Trophoblast cell (in vitro differentiated cells and primary cell): ENCODE measurements at regions not wholly inside any gene's neighbourhood (a gene's known extent, or its start where the extent isn't known, plus 50 kb on each side); places are given as distances from the start of the nearest gene placed in this dataset.

Experiments used
- DNase-seq, 2 donors: peaks; one replicate each; pipeline ENCODE4 v3.0.0-alpha.2; 2016
- H2AFZ ChIP-seq: 2 replicates; pipeline ENCODE4 v1.6.1; 2013; ENCODE audit warnings: low read length, moderate library complexity, mild to moderate bottlenecking; ENCODE audit not compliant: insufficient read depth, poor library complexity
- H2AK5ac ChIP-seq: 2 replicates; pipeline ENCODE4 v1.6.1; 2013; ENCODE audit warnings: mild to moderate bottlenecking, low read length
- H2BK120ac ChIP-seq: 2 replicates; pipeline ENCODE4 v1.6.1; 2013; ENCODE audit warnings: low read length, mild to moderate bottlenecking, moderate library complexity; ENCODE audit not compliant: insufficient read depth, poor library complexity
- H2BK12ac ChIP-seq: 2 replicates; pipeline ENCODE4 v1.6.1; 2013; ENCODE audit warnings: mild to moderate bottlenecking, low read length, moderate library complexity
- H2BK5ac ChIP-seq: 2 replicates; pipeline ENCODE4 v1.6.1; 2013; ENCODE audit warnings: low read length, low read depth, moderate library complexity, mild to moderate bottlenecking; ENCODE audit not compliant: poor library complexity
- H3K14ac ChIP-seq: 2 replicates; pipeline ENCODE4 v1.6.1; 2013; ENCODE audit warnings: mild to moderate bottlenecking, low read length
- H3K18ac ChIP-seq: 2 replicates; pipeline ENCODE4 v1.6.1; 2013; ENCODE audit warnings: mild to moderate bottlenecking, low read length
- H3K23ac ChIP-seq: 2 replicates; pipeline ENCODE4 v1.6.1; 2013; ENCODE audit warnings: low read length
- H3K27ac ChIP-seq: 2 replicates; pipeline ENCODE4 v1.5.1; 2013; ENCODE audit warnings: low read depth, mild to moderate bottlenecking, inconsistent platforms, low read length, moderate library complexity
- H3K27me3 ChIP-seq: 2 replicates; pipeline ENCODE4 v1.6.1; 2013; ENCODE audit warnings: inconsistent platforms, mild to moderate bottlenecking, low read length, moderate library complexity; ENCODE audit not compliant: insufficient read depth
- H3K36me3 ChIP-seq, 2 experiments: 1 replicate in 1 of 2; 2 replicates in 1 of 2; pipeline ENCODE4 v1.6.1; 2013; ENCODE audit warnings: low read length in 2 of 2, mild to moderate bottlenecking in 2 of 2, moderate library complexity in 1 of 2; ENCODE audit not compliant: insufficient read depth in 2 of 2, control insufficient read depth in 1 of 2
- H3K4ac ChIP-seq: 2 replicates; pipeline ENCODE4 v1.6.1; 2013; ENCODE audit warnings: low read depth, mild to moderate bottlenecking, low read length, moderate library complexity
- H3K4me1 ChIP-seq, 2 experiments: 1 replicate in 1 of 2; 2 replicates in 1 of 2; pipeline ENCODE4 v1.6.1; 2013; ENCODE audit warnings: low read length in 2 of 2, mild to moderate bottlenecking in 2 of 2, moderate library complexity in 1 of 2; ENCODE audit not compliant: insufficient read depth in 2 of 2, control insufficient read depth in 1 of 2
- H3K4me2 ChIP-seq: 2 replicates; pipeline ENCODE4 v1.6.1; 2013; ENCODE audit warnings: inconsistent platforms, mild to moderate bottlenecking, low read length, moderate library complexity
- H3K4me3 ChIP-seq: 2 replicates; pipeline ENCODE4 v1.5.1; 2013; ENCODE audit warnings: mild to moderate bottlenecking, low read depth, low read length, inconsistent platforms
- H3K79me1 ChIP-seq: one replicate; pipeline ENCODE4 v1.6.1; 2013; ENCODE audit warnings: low read length
- H3K79me2 ChIP-seq: 2 replicates; pipeline ENCODE4 v1.6.1; 2013; ENCODE audit warnings: low read length, mild to moderate bottlenecking; ENCODE audit not compliant: control insufficient read depth, insufficient read depth, poor library complexity
- H3K9ac ChIP-seq: 2 replicates; pipeline ENCODE4 v1.6.1; 2013; ENCODE audit warnings: mild to moderate bottlenecking, low read length
- H3K9me3 ChIP-seq: 2 replicates; pipeline ENCODE4 v1.6.1; 2013; ENCODE audit warnings: low read depth, mild to moderate bottlenecking, control low read depth, inconsistent platforms, low read length; ENCODE audit not compliant: insufficient read depth
- H4K12ac ChIP-seq: 2 replicates; pipeline ENCODE4 v1.6.1; 2013; ENCODE audit warnings: low read depth, mild to moderate bottlenecking, low read length, moderate library complexity
- H4K8ac ChIP-seq: 2 replicates; pipeline ENCODE4 v1.6.1; 2013; ENCODE audit warnings: low read depth, mild to moderate bottlenecking, low read length, moderate library complexity
- H4K91ac ChIP-seq: one replicate; pipeline ENCODE4 v1.6.1; 2013; ENCODE audit warnings: low read depth, mild to moderate bottlenecking, low read length, moderate library complexity
- WGBS: extraction: QIAGEN DNeasy Blood & Tissue Kit; methylation state at CpG from one replicate; pipeline ENCODE4 v1.1.7; 2013; ENCODE audit warnings: missing lambda C conversion rate; ENCODE audit not compliant: insufficient read length, insufficient coverage; ENCODE audit errors: extremely low coverage; 5-methylcytosine and 5-hydroxymethylcytosine counted together

DNA sequence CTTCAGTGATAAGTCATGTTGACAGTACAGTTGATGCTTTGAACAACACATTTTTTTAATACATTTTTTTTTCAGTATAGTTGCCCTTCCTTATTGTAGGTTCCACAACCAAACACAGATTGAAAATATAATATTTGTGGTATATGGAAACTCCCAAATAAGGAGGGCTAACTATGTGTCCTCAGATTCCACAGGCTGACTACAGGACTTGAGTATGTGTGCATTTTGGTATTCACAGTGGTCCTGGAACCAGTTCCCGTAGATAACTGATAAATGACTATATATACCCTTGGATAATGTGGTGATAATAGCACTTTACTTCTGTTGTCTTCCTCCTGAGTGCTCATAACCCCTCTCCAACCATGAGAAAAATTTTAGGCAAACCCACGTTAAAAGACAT, 111.6 kb upstream of the NUDT6 start:
- no peak overlapping the region for H3K4ac ChIP-seq
- no peaks in the 10 kb centered on the region for H3K36me3 ChIP-seq
- H4K8ac ChIP-seq, result no peak overlapping the region
- H3K9me3 ChIP-seq, result no peaks in the 10 kb centered on the region
- H3K23ac ChIP-seq, result no peak overlapping the region
- no peak overlapping the region for H3K4me3 ChIP-seq
- no peak overlapping the region for H3K9ac ChIP-seq
- H3K79me1 ChIP-seq, result no peaks in the 10 kb centered on the region
- H4K91ac ChIP-seq, result no peak overlapping the region
- no peak overlapping the region for H2BK120ac ChIP-seq
- no peak overlapping the region for H3K4me2 ChIP-seq
- no peak overlapping the region for H4K12ac ChIP-seq
- H2BK5ac ChIP-seq, result no peak overlapping the region
- no peak for DNase-seq
- WGBS, result no CpG with 5 or more reads among the region's 2 CpGs
- no peak overlapping the region for H3K27ac ChIP-seq
- H2AFZ ChIP-seq, result no peak overlapping the region
- no peak overlapping the region for H2BK12ac ChIP-seq
- no peak overlapping the region for H2AK5ac ChIP-seq
- no peak overlapping the region for H3K14ac ChIP-seq
- H3K18ac ChIP-seq, result no peak overlapping the region
- no peaks in the 10 kb centered on the region for H3K27me3 ChIP-seq
- H3K79me2 ChIP-seq, result no peaks in the 10 kb centered on the region
- peaks cover 0 to 2% of the 10 kb centered on the region in 2 experiments for H3K4me1 ChIP-seq

DNA sequence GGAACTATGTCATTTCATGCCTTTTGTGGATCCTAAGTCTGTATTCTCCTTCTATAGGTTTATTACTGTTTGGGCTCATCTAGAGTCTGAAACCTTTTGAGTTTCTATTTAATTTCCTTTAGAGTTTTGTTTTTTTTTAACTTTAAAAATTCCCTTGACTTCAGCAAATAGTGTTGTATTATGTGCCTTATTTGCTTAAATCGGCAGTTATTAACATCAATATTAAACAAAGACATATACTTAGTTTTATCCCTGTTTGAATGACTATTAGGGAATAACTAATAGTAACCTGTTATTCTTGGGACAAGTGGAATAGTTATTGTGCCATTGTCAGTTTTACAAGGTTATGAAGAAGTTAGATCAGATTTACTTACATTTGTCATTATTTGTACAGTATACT, 112.8 kb upstream of the NUDT6 start:
- Histone ChIP-seq H3K18ac (no peak overlapping the region), H3K4me2 (no peak overlapping the region), H2AK5ac (no peak overlapping the region), H3K36me3 (no peaks in the 10 kb centered on the region), H3K14ac (no peak overlapping the region), H4K8ac (no peak overlapping the region), H3K4me1 (peaks cover 0 to 2% of the 10 kb centered on the region in 2 experiments), H4K12ac (no peak overlapping the region), H3K79me1 (no peaks in the 10 kb centered on the region), H2AFZ (no peak overlapping the region), H2BK12ac (no peak overlapping the region), H3K27ac (no peak overlapping the region), H3K79me2 (no peaks in the 10 kb centered on the region), H3K4me3 (no peak overlapping the region), H2BK120ac (no peak overlapping the region), H3K23ac (no peak overlapping the region), H3K9ac (no peak overlapping the region), H3K9me3 (no peaks in the 10 kb centered on the region), H3K27me3 (no peaks in the 10 kb centered on the region), H4K91ac (no peak overlapping the region), H3K4ac (no peak overlapping the region), H2BK5ac (no peak overlapping the region)
- DNase-seq, result no peak
- WGBS, result no CpG with 5 or more reads among the region's 1 CpG

GRCh38 chr4:123037804-123038203, 115.4 kb upstream of the NUDT6 start:
- Histone ChIP-seq H3K4ac (no peak overlapping the region), H3K27me3 (no peaks in the 10 kb centered on the region), H3K18ac (no peak overlapping the region), H3K79me1 (no peaks in the 10 kb centered on the region), H3K23ac (no peak overlapping the region), H3K9me3 (no peaks in the 10 kb centered on the region), H3K79me2 (no peaks in the 10 kb centered on the region), H3K4me3 (no peak overlapping the region), H3K4me2 (no peak overlapping the region), H2BK12ac (no peak overlapping the region), H4K8ac (no peak overlapping the region), H4K12ac (no peak overlapping the region), H3K9ac (no peak overlapping the region), H2BK120ac (no peak overlapping the region), H3K14ac (no peak overlapping the region), H4K91ac (no peak overlapping the region), H2AK5ac (no peak overlapping the region), H3K4me1 (no peaks in the 10 kb centered on the region), H2AFZ (no peak overlapping the region), H3K27ac (no peak overlapping the region), H3K36me3 (no peaks in the 10 kb centered on the region), H2BK5ac (no peak overlapping the region)
- peak; percentile 22 to 68 for DNase-seq
- WGBS, result no CpG with 5 or more reads among the region's 1 CpG

DNA sequence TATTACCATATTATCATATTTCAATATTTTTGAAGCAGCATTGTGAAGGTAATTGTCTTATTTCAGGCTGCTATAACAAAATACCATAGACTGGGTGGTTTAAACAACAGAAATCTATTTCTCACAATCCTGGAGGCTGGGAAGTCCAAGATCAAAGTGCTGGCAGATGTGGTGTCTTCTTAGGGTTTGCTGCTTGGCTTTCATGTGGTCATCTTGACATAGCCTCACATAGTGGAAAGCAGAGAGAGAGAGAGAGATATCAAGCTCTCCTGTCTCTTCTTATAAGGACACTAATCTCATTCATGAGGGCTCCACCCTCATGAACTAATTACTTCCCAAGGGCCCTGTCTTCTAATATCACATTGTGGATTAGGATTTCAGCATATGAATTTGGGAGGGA, 119.7 kb upstream of the NUDT6 start:
- Histone ChIP-seq H3K9ac (no peak overlapping the region), H3K4me2 (no peak overlapping the region), H2BK5ac (no peak overlapping the region), H3K4me3 (no peak overlapping the region), H2BK12ac (no peak overlapping the region), H4K12ac (no peak overlapping the region), H2AK5ac (no peak overlapping the region), H3K14ac (no peak overlapping the region), H4K91ac (no peak overlapping the region), H3K4me1 (no peaks in the 10 kb centered on the region), H3K23ac (no peak overlapping the region), H3K9me3 (no peaks in the 10 kb centered on the region), H3K18ac (no peak overlapping the region), H3K27me3 (no peaks in the 10 kb centered on the region), H3K4ac (no peak overlapping the region), H2BK120ac (no peak overlapping the region), H3K27ac (no peak overlapping the region), H3K79me2 (no peaks in the 10 kb centered on the region), H3K79me1 (no peaks in the 10 kb centered on the region), H2AFZ (no peak overlapping the region), H4K8ac (no peak overlapping the region), H3K36me3 (no peaks in the 10 kb centered on the region)
- no peak for DNase-seq

- H4K91ac ChIP-seq, result no peak overlapping the region
- H3K79me2 ChIP-seq, result no peaks in the 10 kb centered on the region
- no peak overlapping the region for H2AFZ ChIP-seq
- H2BK120ac ChIP-seq, result no peak overlapping the region
- no peaks in the 10 kb centered on the region for H3K79me1 ChIP-seq
- no peaks in the 10 kb centered on the region for H3K9me3 ChIP-seq
- no peak overlapping the region for H4K12ac ChIP-seq
- H3K36me3 ChIP-seq, result no peaks in the 10 kb centered on the region
- no peak overlapping the region for H3K23ac ChIP-seq
- H3K18ac ChIP-seq, result no peak overlapping the region
- no peak overlapping the region for H3K4me3 ChIP-seq
- H3K9ac ChIP-seq, result no peak overlapping the region
- peak in 1 of 2 donors; percentile 4 for DNase-seq
- H3K4me1 ChIP-seq, result no peaks in the 10 kb centered on the region
- H3K4me2 ChIP-seq, result no peak overlapping the region
- H3K27ac ChIP-seq, result no peak overlapping the region
- H2BK5ac ChIP-seq, result no peak overlapping the region
- H4K8ac ChIP-seq, result no peak overlapping the region
- no peak overlapping the region for H2BK12ac ChIP-seq
- no peak overlapping the region for H3K14ac ChIP-seq
- H2AK5ac ChIP-seq, result no peak overlapping the region
- no peak overlapping the region for H3K4ac ChIP-seq
- H3K27me3 ChIP-seq, result no peaks in the 10 kb centered on the region
Observed at GRCh38 chr4:123043013-123043412, 120.6 kb upstream of the NUDT6 start.
